HCT116 (cell line): ENCODE measurements at regions not wholly inside any gene's neighbourhood (a gene's known extent, or its start where the extent isn't known, plus 50 kb on each side); places are given as distances from the start of the nearest gene placed in this dataset.

ENCODE experiments used
- ATF3 ChIP-seq: IDR thresholded peaks from 2 replicates; pipeline ENCODE4 v1.6.1; 2012
- EZH2 ChIP-seq: fragments of 200-600 bp; sonication (generic); IDR thresholded peaks from 2 replicates; pipeline ENCODE4 v1.6.1; 2017; ENCODE audit warnings: antibody characterized with exemption, mixed run types
- EZH2phosphoT487 ChIP-seq: fragments of 200-600 bp; IDR thresholded peaks from 2 replicates; pipeline ENCODE4 v1.6.1; 2018; ENCODE audit warnings: antibody characterized with exemption, borderline replicate concordance
- POLR2A ChIP-seq: IDR thresholded peaks from 2 replicates; pipeline ENCODE4 v1.7.0; 2011; ENCODE audit warnings: borderline replicate concordance; ENCODE audit not compliant: insufficient read depth, insufficient read length; ENCODE audit errors: extremely low read depth
- POLR2AphosphoS5 ChIP-seq: IDR thresholded peaks from 2 replicates; pipeline ENCODE4 v1.6.1; 2011; ENCODE audit warnings: mild to moderate bottlenecking, low read depth, low read length, moderate library complexity
- RAD21 ChIP-seq: IDR thresholded peaks from 2 replicates; pipeline ENCODE4 v1.6.1; 2012; ENCODE audit warnings: low read depth, mild to moderate bottlenecking
- TCF7L2 ChIP-seq: IDR thresholded peaks from 2 replicates; pipeline ENCODE4 v1.7.0; 2011; ENCODE audit warnings: borderline replicate concordance, inconsistent platforms; ENCODE audit not compliant: insufficient read depth, insufficient read length; ENCODE audit errors: extremely low read depth
- YY1 ChIP-seq: IDR thresholded peaks from 2 replicates; pipeline ENCODE4 v1.6.1; 2011; ENCODE audit warnings: low read length, low read depth, moderate library complexity, mild to moderate bottlenecking; ENCODE audit not compliant: insufficient replicate concordance; ENCODE audit errors: extremely low read depth
- ZFX ChIP-seq: fragments of 450-650 bp; IDR thresholded peaks from 2 replicates; pipeline ENCODE4 v1.6.1; 2017
- ZNF274 ChIP-seq: fragments of 200-500 bp; sonication (Bioruptor generic); IDR thresholded peaks from 2 replicates; pipeline ENCODE4 v1.6.1; 2014; ENCODE audit warnings: mild to moderate bottlenecking, low read depth, low read length, inconsistent platforms
- TF ChIP-seq, protein P1 (sequence below), 3 experiments: fragments of 200-600 bp in 1 of 3; sonication (generic) in 1 of 3; IDR thresholded peaks in 2 of 3; conservative IDR thresholded peaks in 1 of 3; 2 replicates each; pipeline ENCODE4 v1.5.1; 2012 to 2017; ENCODE audit warnings: low read depth in 2 of 3, low read length in 2 of 3, antibody characterized with exemption in 1 of 3, borderline replicate concordance in 1 of 3, control low read depth in 1 of 3, mild to moderate bottlenecking in 1 of 3, mixed read lengths in 1 of 3, mixed run types in 1 of 3, moderate library complexity in 1 of 3; ENCODE audit not compliant: insufficient read depth in 1 of 3
- TF ChIP-seq, protein P2 (sequence below): IDR thresholded peaks from 2 replicates; pipeline ENCODE4 v1.6.1; 2012; ENCODE audit warnings: low read depth

DNA sequence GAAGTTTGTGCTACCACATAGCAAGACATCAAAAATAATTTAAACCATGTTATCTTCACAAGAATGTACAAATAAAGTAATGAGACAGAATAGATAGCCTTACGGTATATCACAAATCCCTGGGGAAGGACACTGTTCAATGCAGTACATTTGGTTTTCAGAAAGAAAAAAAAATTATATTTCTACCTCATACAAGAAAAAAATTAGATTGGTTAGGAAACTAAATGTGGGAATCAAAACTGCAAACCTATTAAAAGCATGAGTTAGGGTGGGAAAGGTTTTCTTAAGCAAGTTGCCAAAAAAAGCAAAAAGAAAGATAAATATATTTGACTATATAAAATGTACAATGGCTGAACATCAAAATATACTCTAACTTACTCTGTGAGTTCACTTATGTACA lies 201.9 kb upstream of the NREP start:
- TF ChIP-seq, protein P1, sequence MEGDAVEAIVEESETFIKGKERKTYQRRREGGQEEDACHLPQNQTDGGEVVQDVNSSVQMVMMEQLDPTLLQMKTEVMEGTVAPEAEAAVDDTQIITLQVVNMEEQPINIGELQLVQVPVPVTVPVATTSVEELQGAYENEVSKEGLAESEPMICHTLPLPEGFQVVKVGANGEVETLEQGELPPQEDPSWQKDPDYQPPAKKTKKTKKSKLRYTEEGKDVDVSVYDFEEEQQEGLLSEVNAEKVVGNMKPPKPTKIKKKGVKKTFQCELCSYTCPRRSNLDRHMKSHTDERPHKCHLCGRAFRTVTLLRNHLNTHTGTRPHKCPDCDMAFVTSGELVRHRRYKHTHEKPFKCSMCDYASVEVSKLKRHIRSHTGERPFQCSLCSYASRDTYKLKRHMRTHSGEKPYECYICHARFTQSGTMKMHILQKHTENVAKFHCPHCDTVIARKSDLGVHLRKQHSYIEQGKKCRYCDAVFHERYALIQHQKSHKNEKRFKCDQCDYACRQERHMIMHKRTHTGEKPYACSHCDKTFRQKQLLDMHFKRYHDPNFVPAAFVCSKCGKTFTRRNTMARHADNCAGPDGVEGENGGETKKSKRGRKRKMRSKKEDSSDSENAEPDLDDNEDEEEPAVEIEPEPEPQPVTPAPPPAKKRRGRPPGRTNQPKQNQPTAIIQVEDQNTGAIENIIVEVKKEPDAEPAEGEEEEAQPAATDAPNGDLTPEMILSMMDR (IDR thresholded peaks at IDR 0.05 in 2 of 3, conservative IDR thresholded peaks at IDR 0.05 in 1 of 3; ENCODE audit: borderline replicate concordance in 1 of 3, insufficient read depth in 1 of 3, low read depth in 2 of 3, low read length in 2 of 3), result no peak
- TF ChIP-seq RAD21 (no peak), POLR2AphosphoS5 (no peak), EZH2 (no peak), EZH2phosphoT487 (no peak), YY1 (no peak), POLR2A (no peak), ZNF274 (no peak), ZFX (no peak), ATF3 (no peak), TCF7L2 (no peak)
- TF ChIP-seq, protein P2, sequence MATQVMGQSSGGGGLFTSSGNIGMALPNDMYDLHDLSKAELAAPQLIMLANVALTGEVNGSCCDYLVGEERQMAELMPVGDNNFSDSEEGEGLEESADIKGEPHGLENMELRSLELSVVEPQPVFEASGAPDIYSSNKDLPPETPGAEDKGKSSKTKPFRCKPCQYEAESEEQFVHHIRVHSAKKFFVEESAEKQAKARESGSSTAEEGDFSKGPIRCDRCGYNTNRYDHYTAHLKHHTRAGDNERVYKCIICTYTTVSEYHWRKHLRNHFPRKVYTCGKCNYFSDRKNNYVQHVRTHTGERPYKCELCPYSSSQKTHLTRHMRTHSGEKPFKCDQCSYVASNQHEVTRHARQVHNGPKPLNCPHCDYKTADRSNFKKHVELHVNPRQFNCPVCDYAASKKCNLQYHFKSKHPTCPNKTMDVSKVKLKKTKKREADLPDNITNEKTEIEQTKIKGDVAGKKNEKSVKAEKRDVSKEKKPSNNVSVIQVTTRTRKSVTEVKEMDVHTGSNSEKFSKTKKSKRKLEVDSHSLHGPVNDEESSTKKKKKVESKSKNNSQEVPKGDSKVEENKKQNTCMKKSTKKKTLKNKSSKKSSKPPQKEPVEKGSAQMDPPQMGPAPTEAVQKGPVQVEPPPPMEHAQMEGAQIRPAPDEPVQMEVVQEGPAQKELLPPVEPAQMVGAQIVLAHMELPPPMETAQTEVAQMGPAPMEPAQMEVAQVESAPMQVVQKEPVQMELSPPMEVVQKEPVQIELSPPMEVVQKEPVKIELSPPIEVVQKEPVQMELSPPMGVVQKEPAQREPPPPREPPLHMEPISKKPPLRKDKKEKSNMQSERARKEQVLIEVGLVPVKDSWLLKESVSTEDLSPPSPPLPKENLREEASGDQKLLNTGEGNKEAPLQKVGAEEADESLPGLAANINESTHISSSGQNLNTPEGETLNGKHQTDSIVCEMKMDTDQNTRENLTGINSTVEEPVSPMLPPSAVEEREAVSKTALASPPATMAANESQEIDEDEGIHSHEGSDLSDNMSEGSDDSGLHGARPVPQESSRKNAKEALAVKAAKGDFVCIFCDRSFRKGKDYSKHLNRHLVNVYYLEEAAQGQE, result no peak
